SU-DHL-6 (cell line): ENCODE measurements at regions not wholly inside any gene's neighbourhood (a gene's known extent, or its start where the extent isn't known, plus 50 kb on each side); places are given as distances from the start of the nearest gene placed in this dataset.

Source experiments
- EZH2phosphoT487 ChIP-seq: fragments of 200-600 bp; sonication (generic), shearing (Covaris generic); conservative IDR thresholded peaks from 2 replicates; pipeline ENCODE4 v1.6.1; 2018; ENCODE audit warnings: mild to moderate bottlenecking, antibody characterized with exemption, low read length, moderate library complexity, mixed read lengths
- TF ChIP-seq, protein P1 (sequence below): fragments of 200-600 bp; sonication (generic); IDR thresholded peaks from one replicate; pipeline ENCODE4 v1.5.1; 2017; ENCODE audit warnings: antibody characterized with exemption, mild to moderate bottlenecking, low read length, moderate library complexity; ENCODE audit not compliant: insufficient read depth, poor library complexity, severe bottlenecking

DNA sequence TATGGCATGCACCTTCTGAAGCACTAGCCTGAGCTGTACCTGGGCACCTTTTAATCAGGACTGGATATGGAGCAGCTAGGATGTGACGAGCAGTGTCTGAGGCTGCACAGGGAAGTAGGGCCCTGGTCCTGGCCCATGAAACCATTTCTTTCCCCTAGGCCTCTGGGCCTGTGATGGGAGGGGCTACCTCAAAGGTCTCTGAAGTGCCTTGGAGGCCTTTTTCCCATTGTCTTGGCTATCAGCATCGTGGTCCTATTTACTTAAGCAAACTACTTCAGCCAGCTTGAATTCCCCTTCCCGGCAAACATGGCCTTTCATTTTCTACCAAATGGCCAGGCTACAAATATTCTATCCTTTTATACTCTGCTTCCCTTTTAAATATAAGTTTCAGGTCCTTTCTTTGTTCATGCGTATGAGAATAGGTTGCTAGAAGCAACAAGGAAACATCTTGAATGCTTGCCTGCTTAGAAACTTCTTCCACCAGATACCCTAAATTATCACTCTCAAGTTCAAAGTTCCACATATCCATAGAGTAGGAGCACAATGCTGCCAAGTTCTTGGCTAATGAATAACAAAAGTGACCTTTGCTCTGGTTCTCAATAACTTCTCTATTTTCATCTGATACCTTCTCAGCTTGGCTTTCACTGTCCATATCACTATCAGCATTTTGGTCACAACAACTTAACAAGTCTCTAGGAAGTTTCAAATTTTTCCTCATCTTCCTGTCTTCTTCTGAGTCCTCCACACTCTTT lies 673.1 kb downstream of the HTR1B start:
- TF ChIP-seq EZH2phosphoT487 = no peak
- TF ChIP-seq, protein P1, sequence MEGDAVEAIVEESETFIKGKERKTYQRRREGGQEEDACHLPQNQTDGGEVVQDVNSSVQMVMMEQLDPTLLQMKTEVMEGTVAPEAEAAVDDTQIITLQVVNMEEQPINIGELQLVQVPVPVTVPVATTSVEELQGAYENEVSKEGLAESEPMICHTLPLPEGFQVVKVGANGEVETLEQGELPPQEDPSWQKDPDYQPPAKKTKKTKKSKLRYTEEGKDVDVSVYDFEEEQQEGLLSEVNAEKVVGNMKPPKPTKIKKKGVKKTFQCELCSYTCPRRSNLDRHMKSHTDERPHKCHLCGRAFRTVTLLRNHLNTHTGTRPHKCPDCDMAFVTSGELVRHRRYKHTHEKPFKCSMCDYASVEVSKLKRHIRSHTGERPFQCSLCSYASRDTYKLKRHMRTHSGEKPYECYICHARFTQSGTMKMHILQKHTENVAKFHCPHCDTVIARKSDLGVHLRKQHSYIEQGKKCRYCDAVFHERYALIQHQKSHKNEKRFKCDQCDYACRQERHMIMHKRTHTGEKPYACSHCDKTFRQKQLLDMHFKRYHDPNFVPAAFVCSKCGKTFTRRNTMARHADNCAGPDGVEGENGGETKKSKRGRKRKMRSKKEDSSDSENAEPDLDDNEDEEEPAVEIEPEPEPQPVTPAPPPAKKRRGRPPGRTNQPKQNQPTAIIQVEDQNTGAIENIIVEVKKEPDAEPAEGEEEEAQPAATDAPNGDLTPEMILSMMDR = no peak
